ENCODE measurements at regions not wholly inside any gene's neighbourhood (a gene's known extent, or its start where the extent isn't known, plus 50 kb on each side); places are given as distances from the start of the nearest gene placed in this dataset.

GRCh38 chr2:12795851-12796250, 79.1 kb downstream of the TRIB2 start:
- no peak for DNase-seq

GRCh38 chr2:12796657-12797056, 79.9 kb downstream of the TRIB2 start:
- DNase-seq: no peak

GRCh38 chr2:12797815-12798214, 81.1 kb downstream of the TRIB2 start:
- no peak for DNase-seq

DNA sequence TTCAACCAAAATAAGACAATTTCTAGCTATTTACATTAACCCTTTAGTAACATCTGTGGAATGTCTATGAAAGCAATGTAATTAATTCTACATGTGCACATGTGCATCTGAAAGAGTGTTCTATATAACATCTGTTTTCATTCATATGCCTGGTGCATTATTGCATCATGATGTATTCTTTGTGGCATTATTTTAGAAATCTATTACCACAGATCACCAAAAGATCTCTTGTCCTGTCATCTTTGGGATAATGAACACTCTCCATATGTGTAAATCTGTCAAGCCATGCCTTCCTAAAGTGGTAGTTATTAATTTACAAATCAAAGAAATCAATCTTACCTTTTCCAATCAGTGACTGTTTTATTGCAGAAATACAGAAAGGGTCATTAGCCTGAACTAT, 86.9 kb downstream of the TRIB2 start:
- DNase-seq: no peak

DNA sequence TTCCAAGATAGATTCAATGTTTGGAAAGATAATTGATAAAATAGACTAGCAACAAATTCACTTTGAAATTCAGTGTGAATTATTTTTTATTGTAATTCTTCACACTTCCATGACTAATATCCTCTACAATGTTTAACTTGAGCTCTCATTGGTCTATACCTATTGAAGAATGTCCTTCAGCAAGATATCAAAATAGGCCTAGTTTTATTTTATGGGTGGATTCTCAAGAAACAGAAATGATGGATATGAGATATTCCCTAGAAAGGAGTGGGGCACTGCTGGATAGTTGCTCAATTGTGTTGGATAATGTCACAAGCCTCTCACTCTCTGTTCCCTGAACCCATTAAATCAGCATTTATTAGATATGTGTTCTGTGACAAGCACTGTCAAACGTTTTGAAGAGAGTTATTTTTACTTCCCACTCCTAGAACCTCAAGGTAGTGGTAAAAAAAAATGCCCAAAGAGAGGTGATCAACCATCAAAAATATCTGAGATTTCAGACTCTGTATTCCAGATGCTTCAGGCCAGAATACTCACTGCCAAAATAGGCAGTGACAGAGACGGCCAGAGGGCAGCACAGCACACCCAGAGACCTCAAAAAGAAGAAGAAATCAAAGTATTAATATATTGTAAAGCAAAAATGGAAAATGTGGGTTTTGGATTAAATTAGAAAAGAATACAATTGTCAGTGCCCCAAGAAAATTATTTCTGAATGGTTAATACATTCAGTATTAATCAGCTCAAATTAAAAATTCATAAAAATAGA, 87.5 kb downstream of the TRIB2 start:
- DNase-seq: no peak

- DNase-seq: no peak
These were observed 88.3 kb downstream of the TRIB2 start for GRCh38 chr2:12805033-12805432.

GRCh38 chr2:12806549-12807242, 90.0 kb downstream of the TRIB2 start:
- DNase-seq: no peak

GRCh38 chr2:12807907-12808810, 91.4 kb downstream of the TRIB2 start:
- no peak for DNase-seq

GRCh38 chr2:12809526-12809925, 92.8 kb downstream of the TRIB2 start:
- no peak for DNase-seq

DNA sequence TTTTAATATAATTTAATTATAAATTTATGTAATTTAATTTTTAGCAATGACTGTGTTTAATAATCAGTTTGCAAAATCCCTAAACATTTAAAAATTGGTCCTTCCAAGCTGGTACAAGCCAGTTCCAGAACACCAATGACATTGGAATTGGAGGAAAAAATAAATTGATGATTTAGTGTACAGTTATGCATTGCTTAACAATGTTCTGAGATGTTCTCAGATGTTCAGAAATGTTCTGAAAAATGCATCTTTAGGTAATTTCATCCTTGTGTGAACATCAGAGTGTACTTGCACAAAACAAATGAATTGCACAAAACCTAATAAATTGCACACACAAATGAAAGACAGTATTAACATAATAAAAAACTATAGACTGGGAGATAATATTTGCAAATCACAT, 95.2 kb downstream of the TRIB2 start:
- DNase-seq: no peak

DNA sequence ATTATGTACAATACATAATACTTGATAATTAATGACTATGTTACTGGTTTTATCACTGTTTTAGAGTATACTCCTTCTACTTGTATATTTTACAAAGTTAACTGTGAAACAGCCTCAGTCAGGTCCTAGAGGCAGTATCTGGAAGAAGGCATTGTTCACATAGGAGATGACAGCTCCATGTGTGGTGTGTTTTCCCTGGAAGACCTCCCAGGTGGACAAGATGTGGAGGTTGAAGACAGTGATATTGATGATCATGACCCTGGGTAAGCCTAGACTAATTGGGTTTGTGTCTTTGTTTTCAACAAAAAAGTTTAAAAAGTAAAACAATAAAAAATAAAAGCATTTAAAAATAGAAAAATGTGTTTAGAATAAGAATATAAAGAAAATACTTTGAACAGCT, 96.4 kb downstream of the TRIB2 start:
- DNase-seq: no peak

GRCh38 chr2:12816379-12817306, 99.9 kb downstream of the TRIB2 start:
- no peak for DNase-seq

GRCh38 chr2:12817870-12818269, 101.1 kb downstream of the TRIB2 start:
- DNase-seq: no peak

- no peak for DNase-seq
These were observed 101.8 kb downstream of the TRIB2 start for GRCh38 chr2:12818416-12819102.

- DNase-seq: no peak
These were observed 102.4 kb downstream of the TRIB2 start for GRCh38 chr2:12819103-12819475.

DNA sequence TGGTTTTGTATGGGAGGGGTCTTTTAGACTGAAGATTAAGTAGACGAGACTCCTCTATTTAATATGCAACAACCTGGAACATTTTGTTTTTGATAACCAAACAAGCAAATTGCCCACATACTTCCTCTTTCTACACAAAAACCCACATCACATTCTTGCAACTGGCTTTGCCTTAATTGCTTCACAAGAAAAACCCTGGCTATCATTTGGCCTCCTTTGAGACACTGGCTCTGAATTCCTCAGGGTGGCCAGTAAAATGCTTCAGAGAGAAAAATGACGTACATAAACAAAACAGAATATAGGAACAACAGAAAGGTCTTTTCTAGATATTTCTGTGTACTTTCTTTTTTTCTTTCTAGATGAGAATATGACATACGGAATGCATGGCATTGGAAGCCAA, 103.0 kb downstream of the TRIB2 start:
- DNase-seq: no peak

DNA sequence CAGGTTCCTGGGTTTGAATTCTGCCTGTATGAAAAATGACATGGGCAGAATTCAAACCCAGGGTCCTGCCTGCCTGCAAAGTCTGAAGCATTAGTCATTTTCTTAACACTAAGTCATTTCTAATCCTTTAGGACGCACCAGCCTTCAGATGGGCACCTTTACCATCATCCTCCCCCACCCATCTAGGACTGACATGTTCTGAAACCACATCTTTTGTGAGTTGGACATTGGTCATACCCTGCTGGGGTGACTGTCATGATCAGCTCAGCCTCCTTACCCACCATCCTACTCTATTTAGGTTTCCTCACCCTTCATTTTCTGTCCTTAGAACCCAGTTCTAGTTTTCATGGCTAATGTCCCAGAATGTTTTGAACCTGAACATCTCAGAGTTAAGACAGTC, 104.9 kb downstream of the TRIB2 start:
- DNase-seq: no peak

- DNase-seq: no peak
These were observed 107.6 kb downstream of the TRIB2 start for GRCh38 chr2:12824351-12824777.

DNA sequence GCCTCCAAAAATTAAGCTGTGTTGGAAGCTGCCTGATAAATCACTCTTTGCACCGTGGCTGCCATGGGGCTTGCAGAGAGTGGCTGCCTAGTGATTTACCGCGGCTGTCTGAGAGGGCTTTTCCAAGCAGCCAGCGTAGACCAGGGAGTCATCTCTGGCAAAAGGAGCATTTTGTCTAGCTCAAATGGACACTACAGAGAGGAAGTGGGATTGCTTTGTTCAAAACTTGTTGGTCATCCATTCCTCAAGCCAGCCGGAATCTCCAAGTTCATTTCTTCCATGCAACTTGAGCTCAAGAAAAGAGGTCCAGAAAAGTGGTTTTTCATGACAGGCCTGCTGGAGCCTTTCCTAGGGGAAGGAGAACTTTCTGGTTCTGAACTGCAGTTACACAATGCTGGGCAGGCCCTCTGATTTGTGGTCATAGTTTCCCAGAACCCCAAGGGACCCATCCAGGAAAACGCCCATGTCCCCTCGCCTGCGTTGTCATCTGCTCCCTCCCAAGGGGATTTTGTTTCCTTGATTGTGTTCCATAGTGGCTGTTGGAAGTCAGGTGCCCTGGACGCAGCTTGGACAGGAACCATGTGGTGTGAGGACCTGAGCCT, 108.1 kb downstream of the TRIB2 start:
- no peak for DNase-seq

DNA sequence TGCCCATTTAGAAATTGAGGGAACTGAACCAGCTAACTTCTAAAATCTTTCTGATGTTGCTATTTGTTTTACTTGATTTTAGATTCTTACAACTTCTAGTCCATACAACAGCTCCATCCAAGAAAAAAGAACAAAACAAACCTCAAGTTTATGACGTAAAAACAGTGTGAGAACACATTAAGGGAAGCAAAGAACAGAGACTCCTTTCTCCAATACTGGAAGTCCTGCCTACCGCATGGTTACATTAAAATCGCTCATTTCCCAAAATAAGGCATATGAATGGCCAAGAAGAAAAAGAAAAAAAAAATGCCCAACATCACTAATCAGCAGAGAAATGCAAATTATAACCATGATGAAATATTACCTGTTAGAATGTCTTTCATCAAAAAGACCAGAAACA, 110.0 kb downstream of the TRIB2 start:
- no peak for DNase-seq

GRCh38 chr2:12827721-12828120, 111.0 kb downstream of the TRIB2 start:
- DNase-seq: no peak
